Fibroblast of pulmonary artery (primary cell): ENCODE measurements at regions not wholly inside any gene's neighbourhood (a gene's known extent, or its start where the extent isn't known, plus 50 kb on each side); places are given as distances from the start of the nearest gene placed in this dataset.
"Not testable (repeated sequence)": the region's sequence is repeated elsewhere in the genome, so short reads cannot be mapped to it uniquely, and the experiment has no call there.

Experiments used
- DNase-seq: peaks from one replicate; pipeline ENCODE4 v3.0.0-alpha.2; 2010; ENCODE audit warnings: low read depth
- H3K4me3 ChIP-seq: replicated peaks from 2 replicates; pipeline ENCODE4 v1.5.1; 2011; ENCODE audit warnings: low read depth, mild to moderate bottlenecking, control low read depth, low read length, moderate library complexity
- TF ChIP-seq, protein P1 (sequence below): IDR thresholded peaks from 2 replicates; pipeline ENCODE4 v1.5.1; 2011; ENCODE audit warnings: mild to moderate bottlenecking, control low read depth, low read length, inconsistent platforms; ENCODE audit errors: missing control alignments

DNA sequence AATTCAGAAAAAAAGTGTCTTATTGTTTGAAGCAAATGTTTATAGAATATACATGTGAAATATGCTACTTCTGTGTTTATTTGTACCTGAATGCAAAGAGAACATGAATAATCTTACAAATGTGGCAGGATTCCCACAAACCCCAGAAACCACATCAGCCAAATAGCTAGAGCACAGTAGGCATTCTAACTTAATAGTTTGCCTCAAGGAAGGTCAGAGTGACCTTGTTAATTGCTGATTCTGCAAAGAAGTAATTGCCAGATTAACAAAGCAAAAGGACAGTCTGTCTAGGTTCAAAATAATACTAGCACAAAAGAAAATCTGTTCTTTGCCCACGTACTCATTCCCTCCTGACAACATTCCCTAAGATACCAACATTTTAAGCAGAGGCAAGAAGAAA, 604.0 kb downstream of the PYDC2 start:
- H3K4me3 ChIP-seq = no peak overlapping the region
- DNase-seq = no peak
- TF ChIP-seq, protein P1, sequence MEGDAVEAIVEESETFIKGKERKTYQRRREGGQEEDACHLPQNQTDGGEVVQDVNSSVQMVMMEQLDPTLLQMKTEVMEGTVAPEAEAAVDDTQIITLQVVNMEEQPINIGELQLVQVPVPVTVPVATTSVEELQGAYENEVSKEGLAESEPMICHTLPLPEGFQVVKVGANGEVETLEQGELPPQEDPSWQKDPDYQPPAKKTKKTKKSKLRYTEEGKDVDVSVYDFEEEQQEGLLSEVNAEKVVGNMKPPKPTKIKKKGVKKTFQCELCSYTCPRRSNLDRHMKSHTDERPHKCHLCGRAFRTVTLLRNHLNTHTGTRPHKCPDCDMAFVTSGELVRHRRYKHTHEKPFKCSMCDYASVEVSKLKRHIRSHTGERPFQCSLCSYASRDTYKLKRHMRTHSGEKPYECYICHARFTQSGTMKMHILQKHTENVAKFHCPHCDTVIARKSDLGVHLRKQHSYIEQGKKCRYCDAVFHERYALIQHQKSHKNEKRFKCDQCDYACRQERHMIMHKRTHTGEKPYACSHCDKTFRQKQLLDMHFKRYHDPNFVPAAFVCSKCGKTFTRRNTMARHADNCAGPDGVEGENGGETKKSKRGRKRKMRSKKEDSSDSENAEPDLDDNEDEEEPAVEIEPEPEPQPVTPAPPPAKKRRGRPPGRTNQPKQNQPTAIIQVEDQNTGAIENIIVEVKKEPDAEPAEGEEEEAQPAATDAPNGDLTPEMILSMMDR = no peak

DNA sequence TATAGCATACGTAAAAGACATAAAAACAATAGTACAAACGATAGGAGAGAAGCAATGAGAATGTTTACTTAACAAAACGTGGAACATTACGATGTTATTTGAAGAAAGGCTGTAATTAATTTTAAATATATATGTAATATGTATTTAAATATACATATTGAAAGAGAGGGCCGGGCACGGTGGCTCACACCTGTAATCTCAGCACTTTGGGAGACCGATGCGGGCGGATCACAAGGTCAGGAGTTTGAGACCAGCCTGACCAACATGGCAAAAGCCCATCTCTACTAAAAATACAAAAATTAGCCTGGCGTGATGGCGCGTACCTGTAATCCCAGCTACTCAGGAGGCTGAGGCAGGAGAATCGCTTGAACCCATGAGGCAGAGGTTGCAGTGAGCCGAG, 605.3 kb downstream of the PYDC2 start:
- DNase-seq, H3K4me3 ChIP-seq: not testable (repeated sequence)

DNA sequence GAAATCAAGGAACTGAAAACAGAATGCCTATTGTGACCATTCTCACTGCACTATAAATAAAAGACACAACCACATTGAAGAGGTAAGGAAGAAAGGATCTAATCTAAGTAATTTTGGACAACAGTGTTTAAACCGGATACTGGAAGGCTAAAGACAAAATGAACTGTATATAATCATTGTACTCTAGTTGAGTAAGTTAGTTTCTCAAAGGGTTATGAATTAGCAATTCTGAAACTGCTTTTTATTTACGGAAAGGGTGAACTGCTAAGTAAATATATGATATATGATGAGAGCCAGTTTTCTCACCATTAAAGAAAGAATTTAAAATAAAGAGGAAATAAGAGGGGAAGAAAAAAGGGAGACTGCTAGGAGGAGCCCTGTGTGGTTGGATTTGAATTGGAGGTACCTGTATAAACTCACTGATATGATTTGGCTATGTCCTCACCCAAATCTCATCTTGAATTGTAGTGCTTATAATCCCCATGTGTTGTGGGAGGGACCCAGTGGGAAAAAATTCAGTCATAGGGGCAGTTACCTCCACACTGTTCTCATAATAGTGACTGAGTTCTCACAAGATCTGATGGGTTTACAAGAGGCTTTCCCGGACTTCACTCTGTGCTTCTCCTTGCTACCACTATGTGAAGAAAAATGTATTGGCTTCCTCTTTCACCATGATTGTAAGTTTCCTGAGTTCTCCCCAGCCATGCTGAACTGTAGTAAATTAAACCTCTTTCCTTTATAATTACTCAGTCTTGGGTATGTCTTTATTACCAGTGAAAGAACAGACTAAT, 607.7 kb downstream of the PYDC2 start:
- no peak overlapping the region for H3K4me3 ChIP-seq
- DNase-seq = no peak
- TF ChIP-seq, protein P1 = no peak

DNA sequence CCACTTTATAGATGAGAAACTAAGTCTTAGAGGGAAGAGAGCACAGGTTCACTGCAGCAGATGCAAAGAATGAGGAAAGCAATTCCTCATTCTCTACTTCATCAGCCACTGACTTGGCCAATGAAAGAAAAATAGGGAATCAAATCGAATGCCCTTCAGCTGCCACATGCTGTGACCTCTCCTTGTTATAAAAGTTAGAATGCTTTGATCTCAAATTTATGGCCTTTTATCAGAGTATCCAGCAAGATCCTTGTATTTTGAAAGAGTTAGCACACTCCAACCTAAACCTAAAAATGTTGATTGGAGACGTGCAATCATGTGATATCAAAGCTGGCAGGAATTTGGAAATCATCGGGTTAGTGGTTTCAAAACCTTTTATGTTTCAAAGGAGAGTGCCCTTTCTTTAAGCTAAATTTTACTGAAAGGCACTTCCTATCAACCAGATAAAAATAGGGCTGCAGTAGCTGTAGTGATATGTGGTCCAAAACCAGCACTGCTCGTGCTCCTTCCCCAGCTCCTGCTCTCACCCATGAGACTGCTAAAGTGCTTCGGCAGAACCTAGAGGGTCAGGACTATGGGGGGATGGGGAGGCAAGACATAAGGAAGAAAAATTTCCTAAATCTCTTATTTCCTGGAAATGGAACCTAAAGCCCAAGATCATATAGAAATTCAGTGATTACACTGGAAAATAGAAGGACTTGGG, 617.0 kb downstream of the PYDC2 start:
- TF ChIP-seq, protein P1 = no peak
- no peak for DNase-seq
- no peak overlapping the region for H3K4me3 ChIP-seq

GRCh38 chr3:192079098-192079497, 618.1 kb downstream of the PYDC2 start:
- H3K4me3 ChIP-seq = no peak overlapping the region
- TF ChIP-seq, protein P1 = no peak
- no peak for DNase-seq

GRCh38 chr3:192080336-192080735, 619.4 kb downstream of the PYDC2 start:
- DNase-seq = no peak
- H3K4me3 ChIP-seq = no peak overlapping the region
- TF ChIP-seq, protein P1 = no peak

- H3K4me3 ChIP-seq = no peak overlapping the region
- DNase-seq = no peak
- TF ChIP-seq, protein P1 = no peak
Observed at GRCh38 chr3:192082730-192083660, 622.0 kb downstream of the PYDC2 start.
